K562 (cell line): ENCODE measurements at regions not wholly inside any gene's neighbourhood (a gene's known extent, or its start where the extent isn't known, plus 50 kb on each side); places are given as distances from the start of the nearest gene placed in this dataset.

ENCODE experiments used
- AFF4 ChIP-seq: sonication (generic); formaldehyde crosslinking; IDR thresholded peaks from 2 replicates; pipeline ENCODE4 v1.8.0; 2023; ENCODE audit warnings: mild to moderate bottlenecking, missing genetic modification reagents
- CTCF ChIP-seq, 3 experiments: IDR thresholded peaks in 2 of 3; conservative IDR thresholded peaks in 1 of 3; 2 replicates each; pipeline ENCODE4 v1.5.1; 2011 to 2012; ENCODE audit warnings: low read length in 3 of 3, mild to moderate bottlenecking in 3 of 3, control low read depth in 2 of 3, improper control_type of control experiment in 1 of 3, inconsistent platforms in 1 of 3, low read depth in 1 of 3, mixed read lengths in 1 of 3, moderate library complexity in 1 of 3; ENCODE audit not compliant: insufficient read depth in 2 of 3
- ETV5 ChIP-seq: sonication (generic); formaldehyde crosslinking; IDR thresholded peaks from 2 replicates; pipeline ENCODE4 v1.4.0; 2020; ENCODE audit warnings: low read depth, mild to moderate bottlenecking, missing genetic modification reagents
- HNRNPH1 ChIP-seq: fragments of 200-400 bp; formaldehyde crosslinking; optimal IDR thresholded peaks from 2 replicates; pipeline ENCODE3; 2017; ENCODE audit warnings: low read depth, mild to moderate bottlenecking, low read length, moderate library complexity
- POLR2A ChIP-seq: fragments of 450-650 bp; conservative IDR thresholded peaks from 2 replicates; pipeline ENCODE4 v1.6.1; 2016
- RAD21 ChIP-seq, 2 experiments: fragments of 250-450 bp in 1 of 2; fragments of 450-650 bp in 1 of 2; sonication (Bioruptor Pico) in 1 of 2; formaldehyde crosslinking in 1 of 2; IDR thresholded peaks in 1 of 2; conservative IDR thresholded peaks in 1 of 2; 2 replicates each; pipeline versions ENCODE4 v1.4.0 to v1.8.0; 2020 to 2022; ENCODE audit warnings: mild to moderate bottlenecking in 2 of 2, moderate library complexity in 1 of 2
- SPI1 ChIP-seq: IDR thresholded peaks from 2 replicates; pipeline ENCODE4 v1.6.1; 2011; ENCODE audit warnings: low read depth, low read length, control low read depth, borderline replicate concordance
- TRIM25 ChIP-seq: fragments of 450-650 bp; IDR thresholded peaks from 2 replicates; pipeline ENCODE4 v1.7.0; 2016; ENCODE audit warnings: borderline replicate concordance
- ZNF695 ChIP-seq: fragments of 450-650 bp; formaldehyde crosslinking; IDR thresholded peaks from 2 replicates; pipeline ENCODE4 v1.4.0; 2020; ENCODE audit warnings: mild to moderate bottlenecking, moderate library complexity

- no peak for TF ChIP-seq TRIM25
- TF ChIP-seq ETV5 (CRISPR knock-in tag): no peak
- no peak for TF ChIP-seq CTCF (IDR thresholded peaks at IDR 0.05 in 2 of 3, conservative IDR thresholded peaks at IDR 0.05 in 1 of 3; ENCODE audit: insufficient read depth in 2 of 3, low read depth in 1 of 3, low read length in 3 of 3)
- TF ChIP-seq ZNF695 (CRISPR knock-in tag): no peak
- TF ChIP-seq POLR2A: no peak
- no peak for TF ChIP-seq HNRNPH1
- no peak for TF ChIP-seq RAD21 (CRISPR knock-in tag; conservative IDR thresholded peaks at IDR 0.05 in 1 of 2, IDR thresholded peaks at IDR 0.05 in 1 of 2)
- TF ChIP-seq SPI1: no peak
- no peak for TF ChIP-seq AFF4 (CRISPR knock-in tag)
These were observed 127.9 kb upstream of the LIMCH1 start for GRCh38 chr4:41410049-41410448.
